CD14-positive monocyte (primary cell): ENCODE measurements at regions not wholly inside any gene's neighbourhood (a gene's known extent, or its start where the extent isn't known, plus 50 kb on each side); places are given as distances from the start of the nearest gene placed in this dataset.

Experiments
- DNase-seq, 3 donors: peaks; one replicate each; pipeline ENCODE4 v3.0.0-alpha.2; 2011 to 2022
- H2AFZ ChIP-seq: 2 replicates; pipeline ENCODE4 v1.6.0; 2012; ENCODE audit warnings: mild to moderate bottlenecking, low read depth, low read length, inconsistent platforms; ENCODE audit not compliant: insufficient read depth, poor library complexity, severe bottlenecking
- H3K27ac ChIP-seq, 2 donors: 1 replicate in 1 of 2; 2 replicates in 1 of 2; pipeline ENCODE4 v1.5.1; 2012 to 2013; ENCODE audit warnings: low read length in 2 of 2, control low read depth in 1 of 2, inconsistent platforms in 1 of 2, low read depth in 1 of 2, mild to moderate bottlenecking in 1 of 2
- H3K27me3 ChIP-seq, 2 donors: one replicate each; pipeline versions ENCODE4 v1.6.0 to v1.6.1; 2011 to 2013; ENCODE audit warnings: low read length in 2 of 2; ENCODE audit not compliant: control insufficient read depth in 2 of 2, insufficient read depth in 2 of 2
- H3K36me3 ChIP-seq, 2 donors: replicated peaks in 1 of 2; 1 replicate in 1 of 2; 2 replicates in 1 of 2; pipeline versions ENCODE4 v1.5.1 to v1.6.1; 2012 to 2013; ENCODE audit warnings: low read length in 2 of 2, control low read depth in 1 of 2, inconsistent platforms in 1 of 2, mild to moderate bottlenecking in 1 of 2; ENCODE audit not compliant: insufficient read depth in 2 of 2, control insufficient read depth in 1 of 2
- H3K4me1 ChIP-seq, 2 donors: 1 replicate in 1 of 2; 2 replicates in 1 of 2; pipeline versions ENCODE4 v1.5.1 to v1.6.1; 2012 to 2013; ENCODE audit warnings: low read length in 2 of 2, control low read depth in 1 of 2, inconsistent platforms in 1 of 2, mild to moderate bottlenecking in 1 of 2, moderate library complexity in 1 of 2; ENCODE audit not compliant: insufficient read depth in 2 of 2, control insufficient read depth in 1 of 2
- H3K4me2 ChIP-seq: replicated peaks from 2 replicates; pipeline ENCODE3; 2012; ENCODE audit warnings: low read length, moderate library complexity, mild to moderate bottlenecking; ENCODE audit not compliant: poor library complexity, severe bottlenecking; ENCODE audit errors: extremely low read depth
- H3K4me3 ChIP-seq, 3 experiments: fragments of 200-600 bp in 1 of 3; sonication (generic) in 1 of 3; replicated peaks in 1 of 3; 1 replicate in 2 of 3; 2 replicates in 1 of 3; pipeline ENCODE4 v1.5.1; 2011 to 2013; ENCODE audit warnings: low read length in 3 of 3, mild to moderate bottlenecking in 3 of 3, control low read depth in 2 of 3, low read depth in 2 of 3, inconsistent platforms in 1 of 3, moderate library complexity in 1 of 3
- H3K79me2 ChIP-seq: 2 replicates; pipeline ENCODE4 v1.6.0; 2012; ENCODE audit warnings: mild to moderate bottlenecking, control low read depth, inconsistent platforms, low read length, moderate library complexity; ENCODE audit not compliant: insufficient read depth
- H3K9ac ChIP-seq: 2 replicates; pipeline ENCODE4 v1.6.0; 2017; ENCODE audit warnings: low read length, mild to moderate bottlenecking; ENCODE audit not compliant: insufficient read depth, poor library complexity, severe bottlenecking
- H3K9me3 ChIP-seq, 2 donors: replicated peaks in 1 of 2; 1 replicate in 1 of 2; 2 replicates in 1 of 2; pipeline versions ENCODE4 v1.5.1 to v1.6.1; 2012 to 2013; ENCODE audit warnings: low read length in 2 of 2, control low read depth in 1 of 2; ENCODE audit not compliant: control insufficient read depth in 1 of 2, insufficient read depth in 1 of 2
- H4K20me1 ChIP-seq: 2 replicates; pipeline ENCODE4 v1.6.0; 2012; ENCODE audit warnings: mild to moderate bottlenecking, low read length, control low read depth, moderate library complexity; ENCODE audit not compliant: insufficient read depth
- H3K27ac Mint-ChIP-seq, 7 donors: one replicate each; pipeline ENCODE4 v1.8.0; 2020; ENCODE audit warnings: mild to moderate bottlenecking in 7 of 7, mixed read lengths in 7 of 7, moderate library complexity in 6 of 7, inconsistent platforms in 2 of 7
- H3K27me3 Mint-ChIP-seq, 3 donors: one replicate each; pipeline ENCODE4 v1.8.0; 2021 to 2022; ENCODE audit warnings: low read depth in 3 of 3, mild to moderate bottlenecking in 3 of 3, mixed read lengths in 3 of 3, moderate library complexity in 3 of 3, inconsistent platforms in 1 of 3
- H3K36me3 Mint-ChIP-seq, 2 donors: one replicate each; pipeline ENCODE4 v1.8.0; 2020; ENCODE audit warnings: mixed read lengths in 2 of 2, inconsistent platforms in 1 of 2, mild to moderate bottlenecking in 1 of 2
- H3K4me1 Mint-ChIP-seq: one replicate; pipeline ENCODE4 v1.8.0; 2020; ENCODE audit warnings: mild to moderate bottlenecking, mixed read lengths
- H3K4me3 Mint-ChIP-seq, 2 donors: one replicate each; pipeline ENCODE4 v1.8.0; 2020; ENCODE audit warnings: mild to moderate bottlenecking in 2 of 2, mixed read lengths in 2 of 2, moderate library complexity in 1 of 2
- H3K9me3 Mint-ChIP-seq, 7 donors: one replicate each; pipeline ENCODE4 v1.8.0; 2020 to 2022; ENCODE audit warnings: mixed read lengths in 7 of 7, mild to moderate bottlenecking in 6 of 7, moderate library complexity in 6 of 7, inconsistent platforms in 2 of 7
- CTCF ChIP-seq: fragments of 200-600 bp; IDR thresholded peaks from one replicate; pipeline ENCODE4 v1.8.0; 2022; ENCODE audit warnings: antibody characterized with exemption, mild to moderate bottlenecking
- WGBS: methylation state at CpG from one replicate; pipeline ENCODE4 v1.1.5; 2013; ENCODE audit warnings: missing lambda C conversion rate; ENCODE audit not compliant: insufficient coverage; 5-methylcytosine and 5-hydroxymethylcytosine counted together
- intact Hi-C, 2 donors: fragments of 100-400 bp; cut with micrococcal nuclease; formaldehyde crosslinking; loops; one replicate each; pipeline versions ENCODE4 v1.15.0 to v1.15.1; 2023

GRCh38 chr4:3679071-3679825, 86.9 kb upstream of the ADRA2C start:
- peaks cover 3 to 18% (median 10%) of the 10 kb centered on the region in 3 donors for H3K27me3 Mint-ChIP-seq

GRCh38 chr4:3677748-3678070, 88.5 kb upstream of the ADRA2C start:
- no peak for DNase-seq
- H3K27me3 ChIP-seq = no peaks in the 10 kb centered on the region
- intact Hi-C loops = no loop called here
- H3K4me1 ChIP-seq = no peaks in the 10 kb centered on the region
- no peak overlapping the region for H3K27ac ChIP-seq
- H3K36me3 Mint-ChIP-seq = no peaks in the 10 kb centered on the region
- no peak overlapping the region for H3K4me2 ChIP-seq
- no peak overlapping the region for H2AFZ ChIP-seq
- H3K9me3 ChIP-seq = peaks cover 5 to 7% of the 10 kb centered on the region in 2 donors
- H3K9me3 Mint-ChIP-seq = peaks cover 4 to 13% (median 7%) of the 10 kb centered on the region in 7 donors
- H3K4me3 Mint-ChIP-seq = no peak overlapping the region
- no peak overlapping the region for H3K9ac ChIP-seq
- H4K20me1 ChIP-seq = no peaks in the 10 kb centered on the region
- no peak overlapping the region for H3K4me3 ChIP-seq
- no peak overlapping the region for H3K27ac Mint-ChIP-seq
- no peaks in the 10 kb centered on the region for H3K36me3 ChIP-seq
- no peaks in the 10 kb centered on the region for H3K79me2 ChIP-seq
- TF ChIP-seq CTCF = no peak
- whole genome bisulfite sequencing = 24% methylated on average over 7 of the region's 7 CpGs
- peaks cover 4% of the 10 kb centered on the region for H3K4me1 Mint-ChIP-seq
- H3K27me3 Mint-ChIP-seq = peaks cover 3 to 18% (median 11%) of the 10 kb centered on the region in 3 donors

More at GRCh38 chr4:3679071-3679825, 86.9 kb upstream of the ADRA2C start:
- no peak overlapping the region for H3K4me3 ChIP-seq
- H3K27ac Mint-ChIP-seq = no peak overlapping the region
- no peaks in the 10 kb centered on the region for H4K20me1 ChIP-seq
- peaks cover 0 to 4% (median 0%) of the 10 kb centered on the region in 7 donors for H3K9me3 Mint-ChIP-seq
- intact Hi-C loops = no loop called here
- H2AFZ ChIP-seq = no peak overlapping the region
- no peaks in the 10 kb centered on the region for H3K36me3 Mint-ChIP-seq
- no peaks in the 10 kb centered on the region for H3K36me3 ChIP-seq
- no peaks in the 10 kb centered on the region for H3K4me1 ChIP-seq
- H3K27ac ChIP-seq = no peak overlapping the region
- H3K4me1 Mint-ChIP-seq = peaks cover 4% of the 10 kb centered on the region
- H3K9me3 ChIP-seq = no peaks in the 10 kb centered on the region
- no peak overlapping the region for H3K4me3 Mint-ChIP-seq
- H3K27me3 ChIP-seq = no peaks in the 10 kb centered on the region
- H3K9ac ChIP-seq = no peak overlapping the region
- TF ChIP-seq CTCF = no peak
- no peak for DNase-seq
- H3K4me2 ChIP-seq = no peak overlapping the region
- H3K79me2 ChIP-seq = no peaks in the 10 kb centered on the region
- 86% methylated on average over 22 of the region's 26 CpGs for WGBS
